Loucy (cell line): ENCODE measurements at regions not wholly inside any gene's neighbourhood (a gene's known extent, or its start where the extent isn't known, plus 50 kb on each side); places are given as distances from the start of the nearest gene placed in this dataset.

Source experiments
- H2AFZ ChIP-seq: fragments of 200-600 bp; sonication (generic); 2 replicates; pipeline ENCODE4 v1.6.0; 2016; ENCODE audit warnings: antibody characterized with exemption, mild to moderate bottlenecking, low read length, moderate library complexity
- H3F3A ChIP-seq: fragments of 200-600 bp; 2 replicates; pipeline ENCODE4 v1.6.0; 2016; ENCODE audit warnings: antibody characterized with exemption, low read depth, mild to moderate bottlenecking
- H3K27me3 ChIP-seq: fragments of 200-600 bp; sonication (generic); 2 replicates; pipeline ENCODE4 v1.6.1; 2014; ENCODE audit warnings: low read length, mild to moderate bottlenecking; ENCODE audit not compliant: insufficient read depth, poor library complexity, severe bottlenecking
- H3K36me3 ChIP-seq: fragments of 200-600 bp; sonication (generic); 2 replicates; pipeline ENCODE4 v1.6.1; 2016; ENCODE audit warnings: low read length; ENCODE audit not compliant: insufficient read depth
- H3K4me1 ChIP-seq: fragments of 200-600 bp; sonication (generic); 2 replicates; pipeline ENCODE4 v1.5.1; 2014; ENCODE audit warnings: low read length, mild to moderate bottlenecking; ENCODE audit not compliant: insufficient read depth, poor library complexity, severe bottlenecking
- H3K4me2 ChIP-seq: fragments of 200-600 bp; sonication (generic); 2 replicates; pipeline ENCODE4 v1.6.0; 2014; ENCODE audit warnings: antibody characterized with exemption, low read length, low read depth, mild to moderate bottlenecking; ENCODE audit not compliant: poor library complexity, severe bottlenecking
- H3K4me3 ChIP-seq: fragments of 200-600 bp; sonication (generic); 2 replicates; pipeline ENCODE4 v1.5.1; 2014; ENCODE audit warnings: low read length, mild to moderate bottlenecking, mixed read lengths; ENCODE audit not compliant: poor library complexity, severe bottlenecking
- H3K79me2 ChIP-seq: fragments of 200-600 bp; sonication (generic); 2 replicates; pipeline ENCODE4 v1.6.1; 2014; ENCODE audit warnings: low read length; ENCODE audit not compliant: insufficient read depth
- H3K9ac ChIP-seq: fragments of 200-600 bp; sonication (generic); 2 replicates; pipeline ENCODE4 v1.6.0; 2014; ENCODE audit warnings: mild to moderate bottlenecking, low read depth, low read length, moderate library complexity; ENCODE audit not compliant: poor library complexity, severe bottlenecking
- H3K9me2 ChIP-seq: fragments of 200-600 bp; sonication (generic); replicated peaks from 2 replicates; pipeline ENCODE4 v1.6.1; 2016; ENCODE audit warnings: low read depth, low read length, mixed read lengths
- H3K9me3 ChIP-seq: fragments of 200-600 bp; sonication (generic); 2 replicates; pipeline ENCODE4 v1.6.1; 2014; ENCODE audit warnings: mild to moderate bottlenecking, antibody characterized with exemption, low read length, low read depth; ENCODE audit not compliant: insufficient read depth
- H4K20me1 ChIP-seq: fragments of 200-600 bp; sonication (generic); 2 replicates; pipeline ENCODE4 v1.6.0; 2014; ENCODE audit warnings: antibody characterized with exemption, low read length, mild to moderate bottlenecking; ENCODE audit not compliant: insufficient read depth, poor library complexity, severe bottlenecking
- EZH2phosphoT487 ChIP-seq: fragments of 200-600 bp; IDR thresholded peaks from 2 replicates; pipeline ENCODE4 v1.6.1; 2018; ENCODE audit warnings: antibody characterized with exemption, mild to moderate bottlenecking, moderate library complexity, borderline replicate concordance
- TF ChIP-seq, protein P1 (sequence below): fragments of 200-600 bp; sonication (generic); conservative IDR thresholded peaks from 2 replicates; pipeline ENCODE4 v1.5.1; 2014; ENCODE audit warnings: mild to moderate bottlenecking, antibody characterized with exemption, low read length

- Histone ChIP-seq H3K9ac (no peak overlapping the region), H3F3A (no peaks in the 10 kb centered on the region), H2AFZ (no peak overlapping the region), H4K20me1 (no peaks in the 10 kb centered on the region), H3K27me3 (no peaks in the 10 kb centered on the region), H3K9me2 (no peaks in the 10 kb centered on the region), H3K9me3 (no peaks in the 10 kb centered on the region), H3K4me1 (no peaks in the 10 kb centered on the region), H3K79me2 (no peaks in the 10 kb centered on the region), H3K36me3 (no peaks in the 10 kb centered on the region), H3K4me3 (no peak overlapping the region), H3K4me2 (no peak overlapping the region)
- TF ChIP-seq, protein P1, sequence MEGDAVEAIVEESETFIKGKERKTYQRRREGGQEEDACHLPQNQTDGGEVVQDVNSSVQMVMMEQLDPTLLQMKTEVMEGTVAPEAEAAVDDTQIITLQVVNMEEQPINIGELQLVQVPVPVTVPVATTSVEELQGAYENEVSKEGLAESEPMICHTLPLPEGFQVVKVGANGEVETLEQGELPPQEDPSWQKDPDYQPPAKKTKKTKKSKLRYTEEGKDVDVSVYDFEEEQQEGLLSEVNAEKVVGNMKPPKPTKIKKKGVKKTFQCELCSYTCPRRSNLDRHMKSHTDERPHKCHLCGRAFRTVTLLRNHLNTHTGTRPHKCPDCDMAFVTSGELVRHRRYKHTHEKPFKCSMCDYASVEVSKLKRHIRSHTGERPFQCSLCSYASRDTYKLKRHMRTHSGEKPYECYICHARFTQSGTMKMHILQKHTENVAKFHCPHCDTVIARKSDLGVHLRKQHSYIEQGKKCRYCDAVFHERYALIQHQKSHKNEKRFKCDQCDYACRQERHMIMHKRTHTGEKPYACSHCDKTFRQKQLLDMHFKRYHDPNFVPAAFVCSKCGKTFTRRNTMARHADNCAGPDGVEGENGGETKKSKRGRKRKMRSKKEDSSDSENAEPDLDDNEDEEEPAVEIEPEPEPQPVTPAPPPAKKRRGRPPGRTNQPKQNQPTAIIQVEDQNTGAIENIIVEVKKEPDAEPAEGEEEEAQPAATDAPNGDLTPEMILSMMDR, result no peak
- TF ChIP-seq EZH2phosphoT487, result no peak
Observed at GRCh38 chr5:164139423-164139822, 634.0 kb downstream of the MAT2B start.

DNA sequence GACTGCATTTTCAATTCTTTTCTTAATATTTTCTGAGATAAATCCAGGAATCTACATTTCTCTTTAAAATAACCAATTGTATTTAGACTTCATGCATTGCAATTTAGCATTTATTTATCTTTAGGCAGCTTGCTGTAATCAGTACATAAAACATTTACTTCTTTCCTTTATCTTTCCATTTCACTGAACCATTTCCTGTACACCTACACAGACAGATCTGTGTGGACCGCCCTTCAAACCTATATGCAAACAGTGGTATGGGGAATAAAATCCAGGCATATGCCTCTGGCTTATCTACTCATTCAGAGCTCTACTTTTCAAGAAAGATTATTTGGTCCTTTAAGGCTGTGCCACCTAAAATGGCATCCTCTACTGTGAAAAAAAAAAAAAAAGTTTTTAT lies 640.0 kb downstream of the MAT2B start:
- TF ChIP-seq EZH2phosphoT487, result no peak
- TF ChIP-seq, protein P1, result no peak
- H3K4me2 ChIP-seq, result no peak overlapping the region

GRCh38 chr5:164146223-164146622 lies 640.8 kb downstream of the MAT2B start:
- no peaks in the 10 kb centered on the region for H3F3A ChIP-seq
- no peak overlapping the region for H2AFZ ChIP-seq
- H4K20me1 ChIP-seq, result no peaks in the 10 kb centered on the region
- H3K9me2 ChIP-seq, result no peaks in the 10 kb centered on the region
- no peaks in the 10 kb centered on the region for H3K79me2 ChIP-seq
- no peaks in the 10 kb centered on the region for H3K9me3 ChIP-seq
- H3K4me3 ChIP-seq, result no peak overlapping the region
- no peak overlapping the region for H3K9ac ChIP-seq
- TF ChIP-seq, protein P1, result no peak
- TF ChIP-seq EZH2phosphoT487, result no peak
- no peak overlapping the region for H3K4me2 ChIP-seq
- H3K36me3 ChIP-seq, result no peaks in the 10 kb centered on the region
- no peaks in the 10 kb centered on the region for H3K4me1 ChIP-seq
- no peaks in the 10 kb centered on the region for H3K27me3 ChIP-seq

More for the DNA sequence above, 640.0 kb downstream of the MAT2B start:
- no peaks in the 10 kb centered on the region for H3K9me2 ChIP-seq
- H3K9ac ChIP-seq, result no peak overlapping the region
- H3K4me3 ChIP-seq, result no peak overlapping the region
- H3K4me1 ChIP-seq, result no peaks in the 10 kb centered on the region
- H3K36me3 ChIP-seq, result no peaks in the 10 kb centered on the region
- no peaks in the 10 kb centered on the region for H3F3A ChIP-seq
- H4K20me1 ChIP-seq, result no peaks in the 10 kb centered on the region
- no peaks in the 10 kb centered on the region for H3K79me2 ChIP-seq
- no peak overlapping the region for H2AFZ ChIP-seq
- no peaks in the 10 kb centered on the region for H3K27me3 ChIP-seq
- no peaks in the 10 kb centered on the region for H3K9me3 ChIP-seq
